ENCODE measurements at regions not wholly inside any gene's neighbourhood (a gene's known extent, or its start where the extent isn't known, plus 50 kb on each side); places are given as distances from the start of the nearest gene placed in this dataset.

GRCh38 chr13:40153516-40153915, 498.1 kb downstream of the COG6 start:
- no peak for DNase-seq

GRCh38 chr13:40155201-40155600, 499.7 kb downstream of the COG6 start:
- DNase-seq, result no peak

GRCh38 chr13:40158218-40158617, 502.8 kb downstream of the COG6 start:
- no peak for DNase-seq

GRCh38 chr13:40158757-40159156, 503.3 kb downstream of the COG6 start:
- no peak for DNase-seq

GRCh38 chr13:40159736-40160135, 504.3 kb downstream of the COG6 start:
- DNase-seq, result no peak

GRCh38 chr13:40160618-40161350, 505.3 kb downstream of the COG6 start:
- DNase-seq, result no peak

- no peak for DNase-seq
Observed at GRCh38 chr13:40161351-40161810, 505.1 kb downstream of the FOXO1 start.

- no peak for DNase-seq
Observed at GRCh38 chr13:40161931-40162330, 504.5 kb downstream of the FOXO1 start.

GRCh38 chr13:40163066-40164000, 503.1 kb downstream of the FOXO1 start:
- DNase-seq, result no peak

GRCh38 chr13:40164133-40164532, 502.3 kb downstream of the FOXO1 start:
- DNase-seq, result no peak

- DNase-seq, result no peak
Observed at GRCh38 chr13:40165316-40165932, 501.0 kb downstream of the FOXO1 start.

- DNase-seq, result no peak
Observed at GRCh38 chr13:40167327-40167726, 499.1 kb downstream of the FOXO1 start.

GRCh38 chr13:40168425-40169166, 497.8 kb downstream of the FOXO1 start:
- no peak for DNase-seq

GRCh38 chr13:40169476-40169875, 497.0 kb downstream of the FOXO1 start:
- DNase-seq, result no peak

- DNase-seq, result no peak
Observed at GRCh38 chr13:40170091-40170490, 496.4 kb downstream of the FOXO1 start.

- no peak for DNase-seq
Observed at GRCh38 chr13:40170982-40171381, 495.5 kb downstream of the FOXO1 start.

- no peak for DNase-seq
Observed at GRCh38 chr13:40171566-40171965, 494.9 kb downstream of the FOXO1 start.

GRCh38 chr13:40172149-40172591, 494.3 kb downstream of the FOXO1 start:
- no peak for DNase-seq

- DNase-seq, result no peak
Observed at GRCh38 chr13:40172878-40173277, 493.6 kb downstream of the FOXO1 start.

- DNase-seq, result no peak
Observed at GRCh38 chr13:40175639-40176038, 490.8 kb downstream of the FOXO1 start.

GRCh38 chr13:40176242-40176641, 490.2 kb downstream of the FOXO1 start:
- DNase-seq, result no peak

GRCh38 chr13:40178130-40178529, 488.3 kb downstream of the FOXO1 start:
- no peak for DNase-seq

Measured in DMS 273 treated with DMSO at 0.1 percent for 48 hours (cell line).